Adrenal gland (tissue), 5 donors: ENCODE measurements at regions not wholly inside any gene's neighbourhood (a gene's known extent, or its start where the extent isn't known, plus 50 kb on each side); places are given as distances from the start of the nearest gene placed in this dataset.
"Not testable (repeated sequence)": the region's sequence is repeated elsewhere in the genome, so short reads cannot be mapped to it uniquely, and the experiment has no call there.

Source experiments
- CTCF ChIP-seq, 6 experiments: fragments of 450-650 bp in 4 of 6; fragments of 200-600 bp in 2 of 6; sonication (generic) in 1 of 6; IDR thresholded peaks; 1 replicate in 5 of 6; 2 replicates in 1 of 6; pipeline versions ENCODE4 v1.5.1 to v1.8.0; 2016 to 2021; ENCODE audit warnings: antibody characterized with exemption in 6 of 6, mild to moderate bottlenecking in 2 of 6, moderate library complexity in 1 of 6
- POLR2A ChIP-seq, 2 donors: fragments of 450-650 bp; IDR thresholded peaks; one replicate each; pipeline ENCODE4 v1.6.1; 2017; ENCODE audit warnings: antibody characterized with exemption in 2 of 2, mild to moderate bottlenecking in 2 of 2, moderate library complexity in 1 of 2
- donor health status: DM: no; HTN: no; CAD: no.

GRCh38 chr7:156347703-156348248, 292.8 kb upstream of the RNF32 start:
- TF ChIP-seq CTCF, POLR2A (IDR thresholded peaks at IDR 0.05): not testable (repeated sequence)
